ENCODE measurements at regions not wholly inside any gene's neighbourhood (a gene's known extent, or its start where the extent isn't known, plus 50 kb on each side); places are given as distances from the start of the nearest gene placed in this dataset.

DNA sequence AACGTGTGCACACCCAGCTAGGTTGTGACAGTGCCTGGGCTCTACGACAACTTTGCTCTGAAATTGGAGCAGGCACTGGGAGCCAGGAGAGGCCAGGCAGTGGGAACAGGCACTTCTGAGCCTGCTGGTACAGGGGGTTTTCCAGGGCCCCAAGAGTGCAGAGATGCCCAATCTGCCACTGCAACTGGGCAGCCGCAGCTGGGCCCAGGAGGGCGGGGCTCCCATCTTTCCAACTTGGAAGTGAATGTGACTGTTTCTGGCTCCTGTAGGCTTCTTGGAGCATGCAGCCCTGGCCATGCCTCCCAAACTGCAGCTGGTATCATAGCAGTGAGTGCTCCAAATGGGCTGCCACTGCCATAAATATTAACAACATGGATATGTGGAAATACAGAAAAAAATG, 465.1 kb upstream of the PABPC4L start:
- Histone ChIP-seq H3K4me3 (no peak overlapping the region), H3K27me3 (ENCODE audit: control insufficient read depth in 3 of 3, insufficient read depth in 3 of 3, low read length in 2 of 3) (no peaks in the 10 kb centered on the region), H3K4me1 (ENCODE audit: control insufficient read depth in 5 of 5, insufficient read depth in 5 of 5, low read length in 5 of 5) (no peaks in the 10 kb centered on the region), H3K9me3 (ENCODE audit: control insufficient read depth in 4 of 4, insufficient read depth in 3 of 4, low read length in 3 of 4) (peaks cover 0 to 12% (median 0%) of the 10 kb centered on the region in 4 donors), H3K27ac (ENCODE audit: low read depth in 1 of 2, low read length in 1 of 2) (no peak overlapping the region), H3K36me3 (ENCODE audit: control insufficient read depth in 4 of 4, insufficient read depth in 4 of 4, low read length in 4 of 4) (no peaks in the 10 kb centered on the region), H3K9ac (ENCODE audit: insufficient read depth in 1 of 2, low read length in 2 of 2) (no peak overlapping the region)
- 91 to 92% methylated on average over 4 of the region's 4 CpGs for WGBS, 2 donors
- TF ChIP-seq, protein P1, sequence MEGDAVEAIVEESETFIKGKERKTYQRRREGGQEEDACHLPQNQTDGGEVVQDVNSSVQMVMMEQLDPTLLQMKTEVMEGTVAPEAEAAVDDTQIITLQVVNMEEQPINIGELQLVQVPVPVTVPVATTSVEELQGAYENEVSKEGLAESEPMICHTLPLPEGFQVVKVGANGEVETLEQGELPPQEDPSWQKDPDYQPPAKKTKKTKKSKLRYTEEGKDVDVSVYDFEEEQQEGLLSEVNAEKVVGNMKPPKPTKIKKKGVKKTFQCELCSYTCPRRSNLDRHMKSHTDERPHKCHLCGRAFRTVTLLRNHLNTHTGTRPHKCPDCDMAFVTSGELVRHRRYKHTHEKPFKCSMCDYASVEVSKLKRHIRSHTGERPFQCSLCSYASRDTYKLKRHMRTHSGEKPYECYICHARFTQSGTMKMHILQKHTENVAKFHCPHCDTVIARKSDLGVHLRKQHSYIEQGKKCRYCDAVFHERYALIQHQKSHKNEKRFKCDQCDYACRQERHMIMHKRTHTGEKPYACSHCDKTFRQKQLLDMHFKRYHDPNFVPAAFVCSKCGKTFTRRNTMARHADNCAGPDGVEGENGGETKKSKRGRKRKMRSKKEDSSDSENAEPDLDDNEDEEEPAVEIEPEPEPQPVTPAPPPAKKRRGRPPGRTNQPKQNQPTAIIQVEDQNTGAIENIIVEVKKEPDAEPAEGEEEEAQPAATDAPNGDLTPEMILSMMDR (IDR thresholded peaks at IDR 0.05; ENCODE audit: control extremely low read depth, extremely low read depth): no peak
- ATAC-seq (ENCODE audit: insufficient read depth, low FRiP score) (no peak), DNase-seq (no peak)

DNA sequence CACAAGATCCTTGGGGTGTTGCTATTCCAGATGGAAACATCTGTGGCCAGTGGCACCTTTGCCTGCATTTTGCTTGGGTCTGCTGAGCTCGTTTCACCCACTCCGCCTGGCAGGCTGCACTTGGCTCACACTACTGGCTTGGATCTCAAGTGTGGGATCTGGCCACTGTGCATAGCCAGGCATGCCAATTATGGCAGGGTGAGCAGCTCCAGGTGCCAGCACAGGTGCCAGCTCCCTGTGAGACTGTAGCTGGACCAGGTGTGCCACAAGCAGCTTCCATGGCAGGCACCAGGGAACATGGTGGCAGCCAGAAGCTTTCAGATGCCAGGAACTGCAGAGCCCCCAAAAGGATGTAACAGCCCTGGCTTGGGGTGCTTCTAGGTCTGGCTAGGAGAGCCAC, 463.8 kb upstream of the PABPC4L start:
- no peaks in the 10 kb centered on the region for H3K4me1 ChIP-seq (ENCODE audit: control insufficient read depth in 5 of 5, insufficient read depth in 5 of 5, low read length in 5 of 5)
- no peak for DNase-seq

DNA sequence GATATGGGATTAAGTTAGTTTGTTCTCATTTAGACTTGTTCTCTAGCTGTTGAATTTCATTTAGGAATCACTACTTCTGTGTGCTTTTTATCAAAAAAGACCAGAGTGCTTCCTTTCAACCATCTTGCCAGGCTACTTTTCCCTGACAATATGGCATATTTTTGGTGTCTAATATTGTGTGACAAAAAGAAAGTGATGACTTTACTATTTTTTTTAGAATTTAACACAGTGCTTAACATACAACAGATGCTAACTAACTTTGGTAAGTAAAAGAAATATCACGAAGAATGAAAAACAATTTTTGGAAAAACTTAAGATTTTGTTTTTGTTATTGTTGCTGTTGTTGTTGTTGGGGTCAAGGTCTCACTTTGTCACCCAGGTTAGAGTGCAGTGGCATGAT, 462.2 kb upstream of the PABPC4L start:
- TF ChIP-seq, protein P1 (IDR thresholded peaks at IDR 0.05; ENCODE audit: control extremely low read depth, extremely low read depth): no peak
- 89 to 93% methylated on average over 1 of the region's 1 CpG for WGBS, 2 donors
- peaks cover 0 to 12% (median 0%) of the 10 kb centered on the region in 4 donors for H3K9me3 ChIP-seq (ENCODE audit: control insufficient read depth in 4 of 4, insufficient read depth in 3 of 4, low read length in 3 of 4)
- no peaks in the 10 kb centered on the region for H3K27me3 ChIP-seq (ENCODE audit: control insufficient read depth in 3 of 3, insufficient read depth in 3 of 3, low read length in 2 of 3)
- DNase-seq: no peak
- H3K9ac ChIP-seq (ENCODE audit: insufficient read depth in 1 of 2, low read length in 2 of 2): no peak overlapping the region
- no peaks in the 10 kb centered on the region for H3K4me1 ChIP-seq (ENCODE audit: control insufficient read depth in 5 of 5, insufficient read depth in 5 of 5, low read length in 5 of 5)
- no peak overlapping the region for H3K4me3 ChIP-seq
- ATAC-seq (ENCODE audit: insufficient read depth, low FRiP score): no peak
- H3K27ac ChIP-seq (ENCODE audit: low read depth in 1 of 2, low read length in 1 of 2): no peak overlapping the region
- H3K36me3 ChIP-seq (ENCODE audit: control insufficient read depth in 4 of 4, insufficient read depth in 4 of 4, low read length in 4 of 4): no peaks in the 10 kb centered on the region

More for the DNA sequence above, 463.8 kb upstream of the PABPC4L start:
- Histone ChIP-seq H3K4me3 (no peak overlapping the region), H3K27me3 (ENCODE audit: control insufficient read depth in 3 of 3, insufficient read depth in 3 of 3, low read length in 2 of 3) (no peaks in the 10 kb centered on the region), H3K36me3 (ENCODE audit: control insufficient read depth in 4 of 4, insufficient read depth in 4 of 4, low read length in 4 of 4) (no peaks in the 10 kb centered on the region), H3K9me3 (ENCODE audit: control insufficient read depth in 4 of 4, insufficient read depth in 3 of 4, low read length in 3 of 4) (peaks cover 0 to 12% (median 0%) of the 10 kb centered on the region in 4 donors), H3K27ac (ENCODE audit: low read depth in 1 of 2, low read length in 1 of 2) (no peak overlapping the region), H3K9ac (ENCODE audit: insufficient read depth in 1 of 2, low read length in 2 of 2) (no peak overlapping the region)
- WGBS, 2 donors: 76 to 83% methylated on average over 2 of the region's 2 CpGs
- ATAC-seq (ENCODE audit: insufficient read depth, low FRiP score): no peak
- TF ChIP-seq, protein P1 (IDR thresholded peaks at IDR 0.05; ENCODE audit: control extremely low read depth, extremely low read depth): no peak

DNA sequence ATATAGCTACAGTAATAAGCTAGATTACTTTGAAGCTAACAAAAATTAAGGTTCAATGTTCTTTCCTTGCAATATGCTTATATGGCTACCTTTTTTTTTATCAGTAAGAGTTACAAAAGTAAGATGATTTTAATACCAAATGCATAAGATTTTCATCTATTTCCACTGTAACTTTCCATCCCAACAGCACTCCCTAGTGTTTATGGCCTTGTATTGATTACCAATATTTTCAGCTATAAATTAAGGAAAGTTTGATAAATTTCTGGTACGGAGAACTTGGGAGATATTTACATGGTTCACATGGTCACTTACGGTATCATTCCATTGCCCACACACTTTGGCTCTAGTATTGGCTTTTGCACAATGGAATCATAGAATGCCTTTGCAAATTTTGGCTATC, 448.9 kb upstream of the PABPC4L start:
- Histone ChIP-seq H3K9ac (ENCODE audit: insufficient read depth in 1 of 2, low read length in 2 of 2) (no peak overlapping the region), H3K4me1 (ENCODE audit: control insufficient read depth in 5 of 5, insufficient read depth in 5 of 5, low read length in 5 of 5) (no peaks in the 10 kb centered on the region), H3K27me3 (ENCODE audit: control insufficient read depth in 3 of 3, insufficient read depth in 3 of 3, low read length in 2 of 3) (no peaks in the 10 kb centered on the region), H3K9me3 (ENCODE audit: control insufficient read depth in 4 of 4, insufficient read depth in 3 of 4, low read length in 3 of 4) (no peaks in the 10 kb centered on the region), H3K27ac (ENCODE audit: low read depth in 1 of 2, low read length in 1 of 2) (no peak overlapping the region), H3K36me3 (ENCODE audit: control insufficient read depth in 4 of 4, insufficient read depth in 4 of 4, low read length in 4 of 4) (no peaks in the 10 kb centered on the region), H3K4me3 (no peak overlapping the region)
- ATAC-seq (ENCODE audit: insufficient read depth, low FRiP score): no peak
- no peak for DNase-seq
- WGBS, 2 donors: 92 to 96% methylated on average over 2 of the region's 2 CpGs
- TF ChIP-seq, protein P1 (IDR thresholded peaks at IDR 0.05; ENCODE audit: control extremely low read depth, extremely low read depth): no peak
